ENCODE measurements at regions not wholly inside any gene's neighbourhood (a gene's known extent, or its start where the extent isn't known, plus 50 kb on each side); places are given as distances from the start of the nearest gene placed in this dataset.

- Histone ChIP-seq H3K4me3 (ENCODE audit: low read length) (no peak overlapping the region), H3K27me3 (replicated peaks; ENCODE audit: insufficient read depth, low read length) (no peaks in the 10 kb centered on the region), H4K20me1 (ENCODE audit: insufficient read depth, low read length) (no peaks in the 10 kb centered on the region), H3K27ac (ENCODE audit: low read length) (no peak overlapping the region), H3K9me3 (replicated peaks; ENCODE audit: insufficient read depth, low read length) (no peaks in the 10 kb centered on the region), H3K4me1 (ENCODE audit: low read length) (no peaks in the 10 kb centered on the region), H3K9ac (ENCODE audit: low read length) (no peak overlapping the region), H3K4me2 (ENCODE audit: low read depth, low read length) (no peak overlapping the region), H2AFZ (ENCODE audit: low read length) (no peak overlapping the region), H3F3A (ENCODE audit: insufficient read depth, low read length) (no peaks in the 10 kb centered on the region), H3K79me2 (ENCODE audit: low read length) (no peaks in the 10 kb centered on the region), H3K9me2 (replicated peaks; ENCODE audit: insufficient read depth, low read length) (no peaks in the 10 kb centered on the region), H3K36me3 (replicated peaks; ENCODE audit: insufficient read depth, low read length) (no peaks in the 10 kb centered on the region)
- TF ChIP-seq EZH2 (optimal IDR thresholded peaks at IDR 0.05; ENCODE audit: low read depth, low read length) (no peak), CTCF (IDR thresholded peaks at IDR 0.05; ENCODE audit: low read length) (no peak), EZH2phosphoT487 (IDR thresholded peaks at IDR 0.05; ENCODE audit: low read length) (no peak)
- no peak for DNase-seq
Measured at GRCh38 chr22:26798462-26799065, 141.2 kb downstream of the MIAT start.

DNA sequence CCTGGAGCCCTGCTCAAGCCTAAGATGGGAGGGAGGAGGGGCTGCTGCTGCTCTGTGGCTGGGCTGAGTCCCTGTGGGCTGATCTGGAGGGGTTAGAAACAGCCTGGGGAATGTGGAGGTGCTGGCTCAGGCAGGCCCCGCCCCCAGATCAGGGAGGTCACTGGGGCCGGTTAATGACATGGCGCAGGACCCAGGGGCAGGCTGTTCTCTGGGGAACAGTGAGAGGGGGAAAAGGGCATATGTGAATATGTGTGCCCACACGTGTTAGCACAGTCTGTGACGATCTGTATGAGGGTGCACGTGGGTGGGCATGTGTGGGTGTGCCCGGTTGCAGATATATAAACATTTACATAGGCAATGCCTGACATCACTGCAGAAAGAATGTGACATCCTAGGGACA lies 143.5 kb downstream of the MIAT start:
- Histone ChIP-seq H3K9ac (ENCODE audit: low read length) (no peak overlapping the region), H3K27me3 (replicated peaks; ENCODE audit: insufficient read depth, low read length) (no peaks in the 10 kb centered on the region), H3K4me3 (ENCODE audit: low read length) (no peak overlapping the region), H4K20me1 (ENCODE audit: insufficient read depth, low read length) (no peaks in the 10 kb centered on the region), H3K27ac (ENCODE audit: low read length) (no peak overlapping the region), H3K4me1 (ENCODE audit: low read length) (no peaks in the 10 kb centered on the region), H3K36me3 (replicated peaks; ENCODE audit: insufficient read depth, low read length) (no peaks in the 10 kb centered on the region), H3F3A (ENCODE audit: insufficient read depth, low read length) (no peaks in the 10 kb centered on the region), H3K4me2 (ENCODE audit: low read depth, low read length) (no peak overlapping the region), H2AFZ (ENCODE audit: low read length) (no peak overlapping the region), H3K9me3 (replicated peaks; ENCODE audit: insufficient read depth, low read length) (no peaks in the 10 kb centered on the region), H3K79me2 (ENCODE audit: low read length) (no peaks in the 10 kb centered on the region), H3K9me2 (replicated peaks; ENCODE audit: insufficient read depth, low read length) (no peaks in the 10 kb centered on the region)
- no peak for DNase-seq
- no peak for TF ChIP-seq EZH2 (optimal IDR thresholded peaks at IDR 0.05; ENCODE audit: low read depth, low read length)
- no peak for TF ChIP-seq EZH2phosphoT487 (IDR thresholded peaks at IDR 0.05; ENCODE audit: low read length)

- Histone ChIP-seq H3K9me2 (replicated peaks; ENCODE audit: insufficient read depth, low read length) (no peaks in the 10 kb centered on the region), H3K27ac (ENCODE audit: low read length) (no peak overlapping the region), H3K27me3 (replicated peaks; ENCODE audit: insufficient read depth, low read length) (no peaks in the 10 kb centered on the region), H3K4me2 (ENCODE audit: low read depth, low read length) (no peak overlapping the region), H3K36me3 (replicated peaks; ENCODE audit: insufficient read depth, low read length) (no peaks in the 10 kb centered on the region), H4K20me1 (ENCODE audit: insufficient read depth, low read length) (no peaks in the 10 kb centered on the region), H3K9ac (ENCODE audit: low read length) (no peak overlapping the region), H3K4me1 (ENCODE audit: low read length) (no peaks in the 10 kb centered on the region), H3K4me3 (ENCODE audit: low read length) (no peak overlapping the region), H3K79me2 (ENCODE audit: low read length) (no peaks in the 10 kb centered on the region), H3K9me3 (replicated peaks; ENCODE audit: insufficient read depth, low read length) (no peaks in the 10 kb centered on the region), H3F3A (ENCODE audit: insufficient read depth, low read length) (no peaks in the 10 kb centered on the region), H2AFZ (ENCODE audit: low read length) (no peak overlapping the region)
- TF ChIP-seq CTCF (IDR thresholded peaks at IDR 0.05; ENCODE audit: low read length), result no peak
- no peak for TF ChIP-seq EZH2phosphoT487 (IDR thresholded peaks at IDR 0.05; ENCODE audit: low read length)
- TF ChIP-seq EZH2 (optimal IDR thresholded peaks at IDR 0.05; ENCODE audit: low read depth, low read length), result no peak
- no peak for DNase-seq
Measured at GRCh38 chr22:26801449-26801848, 144.1 kb downstream of the MIAT start.

DNA sequence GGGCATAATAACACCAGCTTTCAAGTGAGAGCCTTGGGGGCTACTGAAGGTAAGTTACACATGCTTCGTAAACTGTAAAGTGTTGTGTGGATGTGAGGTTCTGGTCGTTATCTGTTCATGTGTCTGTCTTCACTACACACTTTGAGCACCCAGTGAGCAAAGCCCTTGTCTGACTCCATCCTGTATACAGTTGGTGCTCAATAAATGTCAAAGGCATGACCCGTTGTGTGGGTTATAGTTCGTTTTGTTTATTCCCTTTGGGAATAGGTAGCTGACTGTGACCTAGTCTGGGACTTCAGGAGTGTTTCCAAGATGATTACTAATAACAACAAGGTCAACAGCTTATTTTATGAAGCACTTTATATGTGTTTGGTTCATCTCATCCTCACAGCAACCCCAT lies 146.9 kb downstream of the MIAT start:
- Histone ChIP-seq H3K27ac (ENCODE audit: low read length) (no peak overlapping the region), H3F3A (ENCODE audit: insufficient read depth, low read length) (no peaks in the 10 kb centered on the region), H3K4me1 (ENCODE audit: low read length) (no peaks in the 10 kb centered on the region), H3K27me3 (replicated peaks; ENCODE audit: insufficient read depth, low read length) (no peaks in the 10 kb centered on the region), H3K9me3 (replicated peaks; ENCODE audit: insufficient read depth, low read length) (no peaks in the 10 kb centered on the region), H4K20me1 (ENCODE audit: insufficient read depth, low read length) (no peaks in the 10 kb centered on the region), H3K36me3 (replicated peaks; ENCODE audit: insufficient read depth, low read length) (no peaks in the 10 kb centered on the region), H3K9ac (ENCODE audit: low read length) (no peak overlapping the region), H3K79me2 (ENCODE audit: low read length) (no peaks in the 10 kb centered on the region), H3K9me2 (replicated peaks; ENCODE audit: insufficient read depth, low read length) (no peaks in the 10 kb centered on the region), H2AFZ (ENCODE audit: low read length) (no peak overlapping the region), H3K4me2 (ENCODE audit: low read depth, low read length) (no peak overlapping the region), H3K4me3 (ENCODE audit: low read length) (no peak overlapping the region)
- DNase-seq, result no peak
- TF ChIP-seq EZH2phosphoT487 (IDR thresholded peaks at IDR 0.05; ENCODE audit: low read length), result no peak
- no peak for TF ChIP-seq CTCF (IDR thresholded peaks at IDR 0.05; ENCODE audit: low read length)
- TF ChIP-seq EZH2 (optimal IDR thresholded peaks at IDR 0.05; ENCODE audit: low read depth, low read length), result no peak

All from MM.1S (cell line).